HG03460 (cell line): ENCODE measurements at regions not wholly inside any gene's neighbourhood (a gene's known extent, or its start where the extent isn't known, plus 50 kb on each side); places are given as distances from the start of the nearest gene placed in this dataset.

ENCODE experiments used
- ATAC-seq: cut with Tn5 transposase; IDR thresholded peaks from one replicate; pipeline ENCODE4 v1.9.1; 2021; ENCODE audit not compliant: unreplicated experiment

DNA sequence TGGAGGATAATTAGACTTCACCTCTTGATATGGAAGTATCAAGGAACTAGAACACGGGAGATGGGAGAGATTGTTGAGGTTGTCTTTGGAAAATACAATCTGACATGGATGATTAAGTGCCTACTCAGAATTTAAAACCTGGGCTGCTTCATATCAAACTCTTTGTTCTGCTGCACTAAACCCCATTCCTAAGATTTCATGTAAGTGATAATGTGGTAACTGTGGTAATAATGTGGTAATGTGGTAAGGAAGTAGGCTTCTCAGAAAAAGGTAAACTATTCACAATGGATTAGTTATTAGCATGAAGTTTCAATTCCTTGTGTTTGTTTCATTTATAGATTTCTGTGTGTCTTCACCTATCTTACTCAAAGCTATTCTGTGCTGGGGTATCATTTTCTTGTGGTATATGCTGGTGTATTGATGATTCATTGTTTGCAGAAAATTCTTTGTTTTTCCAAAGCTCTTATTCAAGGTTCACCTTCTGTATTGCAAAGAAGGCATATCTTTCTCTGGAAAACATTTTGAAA is 129.9 kb upstream of the TAC1 start:
- ATAC-seq = peak; percentile 77

DNA sequence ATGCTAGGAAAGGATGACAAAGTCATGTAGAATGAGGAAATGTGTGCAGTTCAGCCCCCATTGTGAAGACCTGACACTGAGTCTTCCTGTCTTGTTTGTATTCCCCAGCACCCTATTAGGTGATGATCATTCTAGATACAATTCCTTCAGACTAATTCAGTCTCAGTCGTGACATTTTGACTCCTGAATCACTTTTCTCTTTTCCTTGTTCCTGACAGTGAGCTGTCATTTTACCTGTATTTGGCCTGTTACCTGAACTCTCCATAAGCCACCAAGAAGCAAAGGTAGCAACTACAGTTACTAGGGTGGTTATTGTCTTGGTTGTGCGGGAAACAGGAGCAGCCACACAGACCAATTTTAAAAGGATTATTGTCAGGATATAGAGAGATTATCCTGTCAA is 111.4 kb upstream of the TAC1 start:
- no peak for ATAC-seq

DNA sequence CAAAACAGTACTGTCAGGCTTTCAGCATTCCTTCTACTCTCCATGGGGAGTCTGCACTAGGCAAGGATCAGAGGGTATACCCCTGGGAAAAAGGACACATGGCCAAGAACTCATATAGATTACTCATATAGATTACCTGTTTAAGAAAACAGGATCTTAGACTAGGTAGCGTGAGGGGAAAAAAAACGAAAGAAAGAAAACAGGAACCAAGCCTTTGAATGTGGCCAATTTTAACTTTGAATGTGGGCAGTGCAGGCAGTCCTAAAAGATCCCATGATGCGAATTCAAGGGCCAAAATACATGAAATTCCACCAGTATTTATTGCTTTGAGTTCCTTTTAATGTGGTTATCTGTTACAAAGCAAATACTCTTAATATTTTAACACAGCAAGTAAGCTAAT is 108.6 kb upstream of the TAC1 start:
- peak; percentile 90 for ATAC-seq

DNA sequence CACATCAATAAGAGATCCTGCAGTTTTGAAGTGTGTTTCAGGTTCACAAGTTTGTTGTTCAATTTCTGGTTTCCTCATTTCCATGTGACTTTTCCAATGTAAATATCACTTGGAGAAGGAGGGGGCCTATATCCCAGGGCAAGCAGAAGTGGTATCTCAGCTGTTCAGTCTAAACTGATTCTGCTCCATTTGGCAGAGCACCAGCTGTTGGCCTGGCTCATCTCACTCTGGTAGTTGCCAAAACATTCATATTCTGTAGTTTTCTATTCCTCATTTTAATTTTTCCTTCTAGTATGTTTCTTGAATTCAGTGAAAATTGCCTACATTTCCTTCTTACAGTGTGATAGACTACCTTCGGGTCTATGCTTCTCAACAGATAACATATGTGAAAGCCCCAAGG is 101.8 kb upstream of the TAC1 start:
- ATAC-seq = no peak

- ATAC-seq = no peak
Measured at GRCh38 chr7:97635622-97636021, 96.3 kb upstream of the TAC1 start.

GRCh38 chr7:97639036-97639435 is 92.8 kb upstream of the TAC1 start:
- no peak for ATAC-seq

DNA sequence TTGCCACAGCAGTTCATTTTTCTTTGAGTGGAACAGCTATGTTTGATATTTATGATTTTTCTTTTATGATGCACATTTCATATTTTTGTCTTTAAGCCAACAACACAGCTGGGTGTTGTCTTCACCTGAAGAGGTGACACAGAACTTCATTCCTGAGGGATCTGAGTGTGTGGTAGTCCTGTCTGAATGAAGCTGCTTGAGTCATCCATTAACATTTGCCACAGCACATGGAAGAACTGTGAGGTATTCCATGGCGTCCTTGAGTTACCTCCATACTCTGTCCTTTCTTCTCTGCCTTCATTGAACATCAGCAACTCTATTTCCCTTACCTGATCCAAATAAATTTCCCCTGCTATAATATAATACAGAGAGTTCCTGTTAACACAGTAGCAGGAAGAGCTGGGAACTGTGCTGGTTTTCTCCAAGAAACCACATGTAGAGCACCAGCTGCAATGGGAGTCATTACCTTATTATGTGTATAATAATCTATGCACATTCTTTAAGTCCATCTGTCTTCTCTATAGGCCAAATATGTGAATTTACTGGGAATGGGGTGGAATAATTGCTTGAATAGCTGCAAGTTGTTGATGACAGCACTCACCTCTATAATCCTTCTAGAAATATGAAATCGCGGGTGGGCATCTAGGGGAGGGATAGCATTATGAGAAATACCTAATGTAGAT is 72.4 kb upstream of the TAC1 start:
- no peak for ATAC-seq

- no peak for ATAC-seq
Measured at GRCh38 chr7:97667359-97667758, 64.5 kb upstream of the TAC1 start.

DNA sequence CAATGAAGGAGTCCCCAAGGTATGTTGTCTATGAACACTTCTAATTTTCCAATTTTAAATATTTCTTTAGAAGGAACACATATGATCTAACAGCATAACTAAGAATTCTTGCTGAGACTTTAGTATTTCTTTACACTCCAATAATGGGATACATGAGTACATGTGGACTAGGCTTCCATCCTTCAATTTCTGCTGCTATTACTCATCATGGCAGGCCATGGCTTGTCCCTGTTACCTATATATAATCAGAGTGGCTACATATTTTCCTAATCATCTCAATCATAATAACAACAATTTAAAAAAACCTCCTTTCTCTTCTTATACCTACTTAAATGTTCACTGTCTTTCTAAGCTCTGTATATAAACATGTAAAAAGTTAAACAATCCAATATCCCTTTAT is 60.3 kb upstream of the TAC1 start:
- no peak for ATAC-seq

DNA sequence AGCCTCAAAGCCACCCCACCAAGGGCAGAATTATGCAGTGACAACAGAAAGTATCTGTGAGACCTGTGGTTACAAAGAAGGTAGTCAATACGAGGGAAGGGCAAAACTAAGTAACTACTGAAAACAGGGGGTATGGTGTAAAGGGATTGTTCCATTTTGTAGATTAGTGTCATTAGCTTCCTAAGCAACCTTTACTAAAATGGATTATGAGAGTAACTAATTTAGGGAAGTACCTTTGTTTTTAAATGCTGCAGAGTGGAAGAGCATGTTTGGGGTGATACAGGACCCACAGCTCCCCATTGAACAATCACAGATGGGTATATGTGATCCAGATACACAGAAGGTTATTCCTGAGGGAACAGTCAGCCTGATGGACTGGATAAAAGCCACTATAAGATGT is 51.3 kb upstream of the TAC1 start:
- no peak for ATAC-seq
